ENCODE measurements at regions not wholly inside any gene's neighbourhood (a gene's known extent, or its start where the extent isn't known, plus 50 kb on each side); places are given as distances from the start of the nearest gene placed in this dataset.
"Not testable (repeated sequence)": the region's sequence is repeated elsewhere in the genome, so short reads cannot be mapped to it uniquely, and the experiment has no call there.

DNA sequence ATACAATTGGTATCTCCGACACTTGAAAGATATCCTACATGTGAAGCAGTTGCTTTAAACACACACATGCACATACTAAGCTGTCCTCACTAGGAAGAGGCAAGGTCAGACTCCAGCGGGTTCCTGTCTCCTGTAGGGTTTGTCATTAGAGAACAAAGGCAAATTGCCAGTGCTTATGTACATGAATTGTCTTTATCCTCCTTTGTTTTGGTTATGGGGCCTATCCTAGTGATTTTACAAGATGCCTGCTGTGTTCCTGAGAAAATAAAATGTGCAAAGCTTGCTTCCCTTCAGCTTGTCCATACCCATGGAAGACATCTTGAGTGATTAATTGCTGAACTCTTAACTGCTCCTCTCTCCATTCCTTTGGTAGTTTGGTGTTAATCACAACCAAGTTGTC lies 86.7 kb upstream of the SLC39A10 start:
- no peak for DNase-seq (ENCODE audit: low spot score)

DNA sequence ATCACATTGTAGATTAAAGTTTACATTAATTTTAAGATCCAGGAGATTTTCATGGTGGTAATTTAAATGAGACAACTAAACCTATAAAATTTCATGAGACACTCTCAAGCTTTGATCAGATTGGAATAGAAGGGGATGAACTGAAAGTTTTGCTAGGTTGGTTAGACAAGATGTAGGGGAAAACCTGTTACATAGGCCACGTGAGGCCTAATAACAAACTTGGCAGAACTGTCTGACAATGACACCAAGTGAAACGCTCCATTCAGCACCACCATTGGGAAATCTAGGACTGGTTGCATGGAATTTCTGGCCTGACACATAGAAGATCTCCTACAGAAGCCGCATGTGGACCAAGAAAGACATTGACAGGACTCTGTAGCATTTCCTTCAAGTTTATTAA lies 87.8 kb upstream of the SLC39A10 start:
- no peak for DNase-seq (ENCODE audit: low spot score)

GRCh38 chr2:195564625-195565135 lies 92.3 kb upstream of the SLC39A10 start:
- not testable (repeated sequence) for DNase-seq (ENCODE audit: low spot score)

DNA sequence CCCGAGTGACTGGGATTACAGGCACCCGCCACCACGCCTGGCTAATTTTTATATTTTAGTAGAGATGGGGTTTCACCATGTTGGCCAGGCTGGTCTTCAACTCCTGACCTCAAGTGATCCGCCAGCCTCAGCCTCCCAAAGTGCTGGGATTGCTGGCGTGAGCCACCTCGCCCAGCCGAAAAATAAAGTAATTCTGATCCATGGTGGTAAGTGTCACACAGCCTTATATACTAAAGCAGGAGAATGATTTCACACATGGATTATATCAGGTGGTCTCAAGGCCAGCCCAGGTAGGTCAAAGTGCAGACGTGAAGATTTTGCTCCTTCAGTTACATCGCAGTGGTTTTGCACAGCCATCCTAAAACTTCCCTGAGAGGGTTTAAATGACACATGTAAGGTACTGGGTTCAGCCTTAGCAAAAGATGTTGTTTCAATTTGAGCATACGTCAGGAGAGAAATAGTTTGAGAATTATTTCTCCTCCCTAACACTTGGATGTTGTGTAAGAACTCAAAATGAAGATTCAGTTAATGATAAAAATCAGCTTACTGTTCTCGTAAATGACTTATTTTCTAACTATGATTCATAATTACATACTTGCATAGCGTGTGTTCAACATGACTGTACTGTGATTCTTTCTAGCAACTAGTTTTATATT lies 93.0 kb upstream of the SLC39A10 start:
- DNase-seq (ENCODE audit: low spot score) = no peak

GRCh38 chr2:195562570-195563566 lies 94.2 kb upstream of the SLC39A10 start:
- no peak for DNase-seq (ENCODE audit: low spot score)

- DNase-seq (ENCODE audit: low spot score) = peak; percentile 52
Measured at GRCh38 chr2:195561116-195561921, 95.7 kb upstream of the SLC39A10 start.

DNA sequence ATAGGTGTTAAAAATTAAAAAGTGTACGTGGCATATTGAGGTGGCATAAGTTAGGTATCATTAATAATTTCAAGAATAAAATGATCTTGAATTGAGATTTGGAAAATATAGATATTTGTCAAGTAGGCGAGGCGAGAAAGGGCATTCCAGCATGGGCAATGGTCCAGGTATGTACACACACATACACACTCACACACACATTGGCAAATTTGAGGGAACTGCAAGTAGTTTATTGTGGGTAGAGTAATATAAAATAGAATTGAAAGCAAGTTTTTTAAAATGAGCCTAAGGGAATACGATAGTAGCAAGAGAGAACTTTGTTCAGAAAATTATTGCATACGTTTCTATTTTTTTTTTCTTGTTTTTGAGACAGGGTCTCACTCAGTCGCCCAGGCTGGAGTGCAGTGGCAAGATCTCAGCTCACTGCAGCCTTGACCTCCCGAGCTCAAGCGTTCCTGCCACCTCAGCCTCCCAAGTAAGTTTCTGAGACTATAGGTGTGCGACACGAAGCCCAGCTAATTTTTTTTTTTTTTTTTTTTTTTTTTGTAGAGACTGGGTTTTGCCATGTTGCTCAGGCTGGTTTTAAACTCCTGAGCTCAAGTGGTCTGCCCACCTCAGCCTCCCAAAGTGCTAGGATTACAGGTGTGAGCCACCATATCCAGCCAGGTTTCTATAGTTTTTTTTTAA lies 96.7 kb upstream of the SLC39A10 start:
- DNase-seq (ENCODE audit: low spot score) = no peak

DNA sequence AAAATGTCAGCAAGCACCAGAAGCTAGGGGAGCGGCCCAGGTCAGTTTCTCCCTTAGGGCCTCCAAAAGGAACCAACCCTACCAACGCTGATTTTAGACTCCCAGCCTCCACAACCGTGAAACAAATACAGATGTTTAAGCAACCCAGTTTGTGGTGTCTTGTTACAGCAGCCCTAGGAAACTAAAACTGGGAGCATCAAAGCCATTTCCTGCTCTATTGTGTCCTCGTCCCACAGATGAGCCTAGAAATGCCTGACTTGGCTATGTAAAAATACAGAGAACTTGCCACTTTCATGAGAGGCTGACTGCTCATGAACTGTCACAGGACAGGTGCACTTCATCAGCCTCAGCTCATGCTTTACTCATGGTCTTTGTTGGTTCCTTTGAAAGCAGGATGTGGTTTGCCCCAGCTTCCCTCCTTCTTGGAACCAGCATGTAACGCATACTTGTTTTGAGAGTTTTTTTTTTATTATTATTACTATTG lies 97.6 kb upstream of the SLC39A10 start:
- DNase-seq (ENCODE audit: low spot score) = peak; percentile 65

GRCh38 chr2:195555971-195556370 lies 101.1 kb upstream of the SLC39A10 start:
- no peak for DNase-seq (ENCODE audit: low spot score)

GRCh38 chr2:195552581-195552980 lies 104.4 kb upstream of the SLC39A10 start:
- no peak for DNase-seq (ENCODE audit: low spot score)

DNA sequence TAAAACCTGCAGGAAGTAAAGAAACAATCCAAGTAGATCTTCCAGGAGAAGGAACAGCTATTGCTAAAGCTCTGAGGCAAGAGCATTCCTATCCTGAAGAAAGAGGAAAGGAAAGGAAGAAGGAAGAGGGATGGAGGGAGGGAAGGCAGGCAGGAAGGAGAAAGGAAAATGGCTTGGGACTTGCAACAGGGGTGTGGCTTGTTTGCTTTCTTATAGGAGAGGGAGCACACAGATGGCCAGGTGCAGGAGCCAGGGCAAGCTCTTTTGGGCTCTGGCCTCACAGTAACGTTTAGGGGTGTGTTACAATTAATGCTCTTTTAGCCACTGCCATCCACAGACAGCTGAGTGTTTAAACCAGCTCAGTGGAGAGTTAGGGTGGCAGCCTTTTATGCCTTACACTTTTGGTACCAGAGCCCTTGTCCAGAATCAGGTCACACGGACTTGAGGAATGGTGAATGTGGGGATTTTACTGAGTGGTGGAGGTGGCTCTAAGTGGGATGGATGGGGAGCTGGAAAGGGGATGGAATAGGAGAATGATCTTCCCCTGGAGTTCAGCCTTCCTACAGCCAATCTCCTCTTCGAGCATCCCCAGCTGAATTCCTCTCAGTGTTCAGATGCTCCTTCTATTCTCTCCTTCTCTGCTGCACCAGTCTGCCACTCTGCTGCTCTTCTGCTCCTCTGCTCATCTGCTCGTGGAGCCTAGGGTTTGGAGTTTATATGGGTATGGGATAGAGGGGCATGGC lies 108.7 kb upstream of the SLC39A10 start:
- DNase-seq (ENCODE audit: low spot score) = no peak

GRCh38 chr2:195547268-195547840 lies 109.7 kb upstream of the SLC39A10 start:
- DNase-seq (ENCODE audit: low spot score) = not testable (repeated sequence)

GRCh38 chr2:195545811-195546210 lies 111.2 kb upstream of the SLC39A10 start:
- no peak for DNase-seq (ENCODE audit: low spot score)

DNA sequence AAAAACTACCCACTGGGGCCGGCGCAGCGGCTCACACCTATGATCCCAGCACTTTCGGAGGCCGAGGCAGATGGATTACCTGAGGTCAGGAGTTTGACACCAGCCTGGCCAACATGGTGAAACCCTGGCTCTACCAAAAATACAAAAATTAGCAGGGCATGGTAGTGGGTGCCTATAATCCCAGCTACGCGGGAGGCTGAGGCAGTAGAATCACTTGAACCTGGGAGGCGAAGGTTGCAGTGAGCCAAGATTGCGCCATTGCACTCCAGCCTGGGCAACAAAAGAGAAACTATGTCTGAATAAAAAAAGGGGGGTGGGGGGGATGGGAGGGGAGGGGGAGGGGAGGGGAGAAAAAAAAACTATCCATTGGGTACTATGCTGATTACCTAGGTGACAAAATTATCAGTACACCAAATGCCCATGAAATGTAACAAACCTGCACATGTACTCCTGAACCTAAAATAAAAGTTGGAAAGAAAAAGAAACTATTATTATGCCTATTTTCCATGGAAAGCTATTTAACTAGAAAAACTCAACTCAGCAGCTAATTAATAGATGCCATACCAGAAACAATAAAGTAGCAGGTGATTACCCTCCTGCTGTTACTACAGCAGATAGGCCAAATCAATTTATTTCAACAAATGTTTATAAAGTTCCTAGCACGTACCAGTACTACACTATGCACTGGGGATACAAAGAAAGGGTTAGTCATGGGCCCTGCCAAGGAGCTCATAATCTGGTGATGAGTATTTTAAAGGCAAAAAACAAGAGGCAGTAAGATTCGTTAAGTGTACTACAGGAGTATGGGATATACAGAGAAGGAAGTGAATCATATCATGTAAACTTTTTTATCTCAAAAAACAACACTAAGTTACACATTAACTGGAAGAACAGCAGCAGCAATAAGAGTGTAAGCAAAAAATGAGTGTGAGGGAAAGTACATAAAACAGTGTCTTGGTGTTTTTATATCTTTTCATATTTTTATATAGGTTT lies 112.8 kb upstream of the SLC39A10 start:
- no peak for DNase-seq (ENCODE audit: low spot score)

- DNase-seq (ENCODE audit: low spot score) = no peak
Measured at GRCh38 chr2:195543063-195543462, 114.0 kb upstream of the SLC39A10 start.

GRCh38 chr2:195542067-195542466 lies 115.0 kb upstream of the SLC39A10 start:
- no peak for DNase-seq (ENCODE audit: low spot score)

GRCh38 chr2:195538937-195539336 lies 118.1 kb upstream of the SLC39A10 start:
- DNase-seq (ENCODE audit: low spot score) = no peak

DNA sequence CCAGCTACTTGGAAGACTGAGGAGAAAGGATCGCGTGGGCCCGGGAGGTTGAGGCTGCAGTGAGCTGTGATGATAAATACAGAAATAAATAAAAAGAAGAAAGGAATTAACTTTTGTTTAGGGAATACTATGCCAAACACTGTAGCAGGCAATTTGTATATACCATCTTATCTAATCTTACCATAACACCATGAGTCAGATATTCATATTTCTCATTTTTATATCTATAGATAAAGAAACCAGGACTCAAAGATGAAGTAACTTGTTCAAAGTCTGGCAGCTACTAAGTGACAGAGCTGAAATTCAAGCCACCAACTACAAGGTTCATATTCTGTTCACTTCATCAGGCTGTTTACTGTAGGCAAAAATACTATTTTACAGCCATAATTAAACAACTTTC lies 119.2 kb upstream of the SLC39A10 start:
- DNase-seq (ENCODE audit: low spot score) = no peak

- no peak for DNase-seq (ENCODE audit: low spot score)
Measured at GRCh38 chr2:195536906-195537305, 120.1 kb upstream of the SLC39A10 start.

Data from germinal center (tissue), 1 donor.